ENCODE measurements at regions not wholly inside any gene's neighbourhood (a gene's known extent, or its start where the extent isn't known, plus 50 kb on each side); places are given as distances from the start of the nearest gene placed in this dataset.
"Not testable (repeated sequence)": the region's sequence is repeated elsewhere in the genome, so short reads cannot be mapped to it uniquely, and the experiment has no call there.

GRCh38 chr2:113337809-113338208 lies 59.1 kb upstream of the PAX8 start:
- DNase-seq, result no peak

GRCh38 chr2:113336040-113336439 lies 57.3 kb upstream of the PAX8 start:
- DNase-seq, result not testable (repeated sequence)

- DNase-seq, result no peak
Observed at GRCh38 chr2:113334147-113334546, 55.4 kb upstream of the PAX8 start.

- DNase-seq, result not testable (repeated sequence)
Observed at GRCh38 chr2:113333735-113334134, 55.0 kb upstream of the PAX8 start.

- DNase-seq, result not testable (repeated sequence)
Observed at GRCh38 chr2:113330060-113330767, 51.5 kb upstream of the PAX8 start.

GRCh38 chr2:113328973-113329372 lies 50.3 kb upstream of the PAX8 start:
- DNase-seq, result not testable (repeated sequence)

GRCh38 chr2:113328572-113328971 lies 49.9 kb upstream of the PAX8 start:
- not testable (repeated sequence) for DNase-seq
